ENCODE measurements at regions not wholly inside any gene's neighbourhood (a gene's known extent, or its start where the extent isn't known, plus 50 kb on each side); places are given as distances from the start of the nearest gene placed in this dataset.

DNA sequence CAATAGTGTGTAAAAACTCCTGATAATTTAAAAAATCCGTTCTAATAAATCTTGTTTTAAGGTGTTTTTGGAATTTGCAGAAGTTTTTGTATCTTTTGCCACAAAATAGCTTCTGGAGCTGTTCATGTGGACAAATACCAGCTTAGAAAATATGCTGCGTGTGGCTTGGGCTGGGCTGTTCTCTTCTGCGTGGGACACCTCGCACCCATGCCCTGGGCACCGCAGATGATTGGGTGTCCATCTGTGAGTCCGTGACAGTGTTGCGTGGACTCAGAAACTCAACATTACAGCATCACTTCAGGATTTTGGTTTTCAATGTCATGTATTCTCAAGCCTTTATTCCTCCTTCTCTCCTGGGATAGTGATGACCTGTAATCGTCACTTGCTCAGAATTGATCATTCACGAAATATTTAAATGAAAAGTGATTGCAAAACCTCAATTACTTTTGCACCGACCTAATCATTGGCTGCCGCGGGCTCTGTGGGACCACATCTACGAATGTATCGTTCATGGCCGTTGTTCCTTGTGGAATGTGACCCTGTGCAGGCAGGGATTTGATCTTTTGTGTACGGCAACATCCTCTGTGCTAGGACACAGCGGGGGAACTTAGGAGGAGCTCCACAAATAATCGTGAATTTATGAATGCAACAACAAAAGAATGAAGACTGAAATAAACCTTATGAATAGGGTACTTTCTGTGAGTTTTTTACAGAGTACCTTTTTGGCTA is 210.3 kb upstream of the FOXF1 start:
- intact Hi-C loops (cut with micrococcal nuclease) = no loop called here
- H3K4me1 Mint-ChIP-seq = peaks cover 5% of the 10 kb centered on the region
- H3K4me2 ChIP-seq (replicated peaks; ENCODE audit: extremely low read depth, low read length, poor library complexity, severe bottlenecking) = no peak overlapping the region
- peak overlapping the region in 1 of 2 donors; percentile 18 for H3K4me3 Mint-ChIP-seq
- no peak overlapping the region for H3K9ac ChIP-seq (ENCODE audit: insufficient read depth, low read length, poor library complexity, severe bottlenecking)
- H3K27ac Mint-ChIP-seq = no peak overlapping the region
- no peaks in the 10 kb centered on the region for H3K36me3 Mint-ChIP-seq
- peaks cover 0 to 13% of the 10 kb centered on the region in 2 donors for H3K9me3 ChIP-seq (replicated peaks in 1 of 2; ENCODE audit: control insufficient read depth in 1 of 2, insufficient read depth in 1 of 2, low read length in 2 of 2)
- peaks cover 0 to 18% (median 0%) of the 10 kb centered on the region in 7 donors for H3K9me3 Mint-ChIP-seq
- H3K4me1 ChIP-seq (ENCODE audit: control insufficient read depth in 1 of 2, insufficient read depth in 2 of 2, low read length in 2 of 2) = no peaks in the 10 kb centered on the region
- WGBS (ENCODE audit: insufficient coverage) = 75% methylated on average over 12 of the region's 18 CpGs
- no peak overlapping the region for H3K27ac ChIP-seq (ENCODE audit: low read depth in 1 of 2, low read length in 2 of 2)
- H3K36me3 ChIP-seq (replicated peaks in 1 of 2; ENCODE audit: control insufficient read depth in 1 of 2, insufficient read depth in 2 of 2, low read length in 2 of 2) = no peaks in the 10 kb centered on the region
- no peak overlapping the region for H3K4me3 ChIP-seq (replicated peaks in 1 of 3; ENCODE audit: low read depth in 2 of 3, low read length in 3 of 3)
- H4K20me1 ChIP-seq (ENCODE audit: insufficient read depth, low read length) = no peaks in the 10 kb centered on the region
- H3K79me2 ChIP-seq (ENCODE audit: insufficient read depth, low read length) = no peaks in the 10 kb centered on the region
- peaks cover 15 to 54% of the 10 kb centered on the region in 2 donors for H3K27me3 ChIP-seq (ENCODE audit: control insufficient read depth in 2 of 2, insufficient read depth in 2 of 2, low read length in 2 of 2)
- H2AFZ ChIP-seq (ENCODE audit: insufficient read depth, low read depth, low read length, poor library complexity, severe bottlenecking) = no peak overlapping the region
- H3K27me3 Mint-ChIP-seq (ENCODE audit: low read depth in 3 of 3) = peaks cover 54 to 63% (median 54%) of the 10 kb centered on the region in 3 donors
- TF ChIP-seq, protein P1, sequence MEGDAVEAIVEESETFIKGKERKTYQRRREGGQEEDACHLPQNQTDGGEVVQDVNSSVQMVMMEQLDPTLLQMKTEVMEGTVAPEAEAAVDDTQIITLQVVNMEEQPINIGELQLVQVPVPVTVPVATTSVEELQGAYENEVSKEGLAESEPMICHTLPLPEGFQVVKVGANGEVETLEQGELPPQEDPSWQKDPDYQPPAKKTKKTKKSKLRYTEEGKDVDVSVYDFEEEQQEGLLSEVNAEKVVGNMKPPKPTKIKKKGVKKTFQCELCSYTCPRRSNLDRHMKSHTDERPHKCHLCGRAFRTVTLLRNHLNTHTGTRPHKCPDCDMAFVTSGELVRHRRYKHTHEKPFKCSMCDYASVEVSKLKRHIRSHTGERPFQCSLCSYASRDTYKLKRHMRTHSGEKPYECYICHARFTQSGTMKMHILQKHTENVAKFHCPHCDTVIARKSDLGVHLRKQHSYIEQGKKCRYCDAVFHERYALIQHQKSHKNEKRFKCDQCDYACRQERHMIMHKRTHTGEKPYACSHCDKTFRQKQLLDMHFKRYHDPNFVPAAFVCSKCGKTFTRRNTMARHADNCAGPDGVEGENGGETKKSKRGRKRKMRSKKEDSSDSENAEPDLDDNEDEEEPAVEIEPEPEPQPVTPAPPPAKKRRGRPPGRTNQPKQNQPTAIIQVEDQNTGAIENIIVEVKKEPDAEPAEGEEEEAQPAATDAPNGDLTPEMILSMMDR (IDR thresholded peaks at IDR 0.05) = no peak
- DNase-seq = no peak

DNA sequence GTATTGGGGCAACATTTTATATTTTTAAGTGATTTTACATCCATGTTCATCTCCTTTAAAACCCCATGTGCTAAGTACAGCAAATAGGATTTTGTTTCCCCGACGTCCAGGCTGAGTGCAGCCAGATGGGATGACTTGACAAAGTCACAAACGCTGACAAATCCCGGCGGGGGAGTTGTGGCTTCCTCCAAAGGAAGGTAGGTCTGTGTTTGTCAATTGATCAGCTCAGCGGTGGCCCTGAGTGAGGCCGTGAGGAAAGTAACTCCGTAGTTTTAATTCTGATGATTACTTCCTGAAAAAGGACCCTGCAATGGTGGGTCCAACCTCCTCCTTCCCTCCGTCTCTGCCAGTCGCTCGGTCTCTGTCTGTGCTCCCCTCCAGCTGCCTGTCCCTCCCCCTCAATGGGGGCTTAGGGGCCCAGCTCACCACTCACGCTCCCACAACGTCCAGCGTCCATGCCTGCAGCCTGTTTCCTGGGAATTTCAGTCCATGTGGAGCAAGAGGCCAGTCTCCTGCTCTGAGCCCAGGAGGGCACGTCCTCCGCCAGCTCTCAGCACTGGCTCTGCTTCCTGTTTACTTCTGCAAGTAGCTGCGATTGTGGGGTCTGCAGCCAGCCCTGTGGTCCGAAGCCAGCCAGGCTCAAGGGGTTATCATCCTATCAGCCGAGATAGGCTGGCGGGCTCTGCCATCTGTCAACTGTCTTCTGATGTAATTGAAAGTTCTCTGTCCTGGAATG is 209.4 kb upstream of the FOXF1 start:
- 2% methylated on average over 17 of the region's 20 CpGs for WGBS (ENCODE audit: insufficient coverage)

More for the DNA sequence above, 209.4 kb upstream of the FOXF1 start:
- TF ChIP-seq, protein P1 (IDR thresholded peaks at IDR 0.05) = no peak
- no peak overlapping the region for H3K27ac Mint-ChIP-seq
- H4K20me1 ChIP-seq (ENCODE audit: insufficient read depth, low read length) = no peaks in the 10 kb centered on the region
- no peak overlapping the region for H3K4me3 ChIP-seq (replicated peaks in 1 of 3; ENCODE audit: low read depth in 2 of 3, low read length in 3 of 3)
- H2AFZ ChIP-seq (ENCODE audit: insufficient read depth, low read depth, low read length, poor library complexity, severe bottlenecking) = no peak overlapping the region
- H3K36me3 ChIP-seq (replicated peaks in 1 of 2; ENCODE audit: control insufficient read depth in 1 of 2, insufficient read depth in 2 of 2, low read length in 2 of 2) = no peaks in the 10 kb centered on the region
- intact Hi-C loops (cut with micrococcal nuclease) = no loop called here
- peaks cover 15 to 51% of the 10 kb centered on the region in 2 donors for H3K27me3 ChIP-seq (ENCODE audit: control insufficient read depth in 2 of 2, insufficient read depth in 2 of 2, low read length in 2 of 2)
- H3K9me3 ChIP-seq (replicated peaks in 1 of 2; ENCODE audit: control insufficient read depth in 1 of 2, insufficient read depth in 1 of 2, low read length in 2 of 2) = peaks cover 0 to 13% of the 10 kb centered on the region in 2 donors
- H3K27ac ChIP-seq (ENCODE audit: low read depth in 1 of 2, low read length in 2 of 2) = no peak overlapping the region
- H3K4me2 ChIP-seq (replicated peaks; ENCODE audit: extremely low read depth, low read length, poor library complexity, severe bottlenecking) = no peak overlapping the region
- H3K4me1 Mint-ChIP-seq = peaks cover 5% of the 10 kb centered on the region
- H3K4me1 ChIP-seq (ENCODE audit: control insufficient read depth in 1 of 2, insufficient read depth in 2 of 2, low read length in 2 of 2) = no peaks in the 10 kb centered on the region
- H3K79me2 ChIP-seq (ENCODE audit: insufficient read depth, low read length) = no peaks in the 10 kb centered on the region
- peak overlapping the region in 1 of 2 donors; percentile 66 for H3K4me3 Mint-ChIP-seq
- H3K9ac ChIP-seq (ENCODE audit: insufficient read depth, low read length, poor library complexity, severe bottlenecking) = no peak overlapping the region
- no peak for DNase-seq
- peaks cover 53 to 58% (median 56%) of the 10 kb centered on the region in 3 donors for H3K27me3 Mint-ChIP-seq (ENCODE audit: low read depth in 3 of 3)
- H3K9me3 Mint-ChIP-seq = peaks cover 0 to 18% (median 0%) of the 10 kb centered on the region in 7 donors
- no peaks in the 10 kb centered on the region for H3K36me3 Mint-ChIP-seq
